HG02678 (cell line): ENCODE measurements at regions not wholly inside any gene's neighbourhood (a gene's known extent, or its start where the extent isn't known, plus 50 kb on each side); places are given as distances from the start of the nearest gene placed in this dataset.
"Not testable (repeated sequence)": the region's sequence is repeated elsewhere in the genome, so short reads cannot be mapped to it uniquely, and the experiment has no call there.

ENCODE experiments used
- ATAC-seq: cut with Tn5 transposase; IDR thresholded peaks from one replicate; pipeline ENCODE4 v1.9.1; 2021; ENCODE audit warnings: mild to moderate bottlenecking, moderate library complexity; ENCODE audit not compliant: unreplicated experiment

DNA sequence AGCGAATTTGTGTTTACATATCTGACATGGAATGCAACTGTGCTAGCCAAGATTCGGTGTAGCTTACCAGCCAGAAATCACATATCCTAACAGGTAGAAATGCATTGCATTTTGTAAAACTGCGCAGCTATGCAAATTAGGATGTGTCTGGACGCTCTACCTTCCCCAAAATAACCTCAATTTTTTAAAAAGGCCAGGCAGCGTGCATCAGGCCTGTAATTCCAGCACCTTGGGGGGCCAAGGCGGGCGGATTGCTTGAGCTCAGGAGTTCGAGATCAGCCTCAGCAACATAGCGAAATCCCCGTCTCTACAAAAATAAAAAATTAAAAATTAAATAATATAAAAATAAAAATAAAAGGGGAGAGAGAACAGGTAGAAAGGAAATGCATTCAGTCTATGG is 305.0 kb downstream of the TYW1 start:
- ATAC-seq = no peak

GRCh38 chr7:67302113-67303039 is 305.7 kb downstream of the TYW1 start:
- peak; percentile 84 for ATAC-seq

DNA sequence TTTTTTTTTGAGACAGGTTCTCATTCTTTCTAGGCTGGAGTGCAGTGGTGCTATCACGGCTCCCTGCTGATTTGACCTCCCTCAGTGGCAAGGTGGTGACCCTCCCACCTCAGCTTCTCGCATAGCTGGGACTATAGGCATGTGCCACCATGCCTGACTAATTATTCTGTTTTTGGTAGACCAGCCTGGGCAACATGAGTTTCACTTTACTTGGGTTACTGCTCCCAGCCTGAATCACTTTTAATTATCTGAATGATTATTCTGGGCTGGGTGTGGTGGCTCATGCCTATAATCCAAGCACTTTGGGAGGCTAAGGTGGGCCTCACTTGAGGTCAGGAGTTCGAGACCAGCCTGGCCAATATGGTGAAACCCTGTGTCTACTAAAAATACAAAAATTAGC is 308.2 kb downstream of the TYW1 start:
- ATAC-seq = not testable (repeated sequence)

- no peak for ATAC-seq
Measured at GRCh38 chr7:67306331-67306730, 309.7 kb downstream of the TYW1 start.

DNA sequence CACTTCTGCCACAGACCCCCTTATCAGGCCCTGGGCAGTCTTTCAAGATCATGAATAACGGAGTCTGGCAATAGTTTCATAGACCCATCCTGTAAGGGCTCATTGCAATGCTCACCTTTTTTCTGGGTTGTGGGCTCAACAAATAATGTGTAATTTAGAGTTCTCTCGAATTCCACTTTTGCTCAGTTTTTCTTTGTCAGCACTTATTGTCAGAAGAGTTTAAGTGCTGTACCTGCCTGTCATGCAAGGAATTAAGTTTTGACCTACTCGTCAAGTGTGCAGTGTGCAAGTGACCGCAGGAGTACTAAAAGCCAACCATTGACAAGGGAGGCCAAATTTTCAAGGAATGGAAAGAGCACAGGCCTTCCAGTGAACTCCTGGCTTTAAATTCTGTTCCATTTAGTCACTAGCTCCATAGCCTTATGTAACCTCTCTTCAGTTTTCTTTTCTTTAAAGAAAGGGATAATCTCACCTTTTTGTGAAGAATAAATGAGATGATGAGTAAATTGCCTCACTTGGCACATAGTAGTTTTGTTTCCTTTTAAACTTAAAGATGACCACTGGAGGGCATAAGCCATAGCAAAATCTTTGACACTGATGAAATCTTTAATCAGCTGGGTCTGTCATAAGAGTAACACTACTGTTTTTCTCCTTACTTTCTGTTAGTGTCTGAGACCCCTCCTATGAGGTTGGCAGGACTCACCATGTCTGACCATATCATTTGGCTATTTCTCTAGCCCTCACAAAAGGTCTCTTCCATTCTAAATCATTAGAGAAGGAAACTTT is 313.3 kb downstream of the TYW1 start:
- no peak for ATAC-seq

GRCh38 chr7:67311901-67312300 is 315.3 kb downstream of the TYW1 start:
- ATAC-seq = no peak

GRCh38 chr7:67313213-67313612 is 316.6 kb downstream of the TYW1 start:
- ATAC-seq = no peak

DNA sequence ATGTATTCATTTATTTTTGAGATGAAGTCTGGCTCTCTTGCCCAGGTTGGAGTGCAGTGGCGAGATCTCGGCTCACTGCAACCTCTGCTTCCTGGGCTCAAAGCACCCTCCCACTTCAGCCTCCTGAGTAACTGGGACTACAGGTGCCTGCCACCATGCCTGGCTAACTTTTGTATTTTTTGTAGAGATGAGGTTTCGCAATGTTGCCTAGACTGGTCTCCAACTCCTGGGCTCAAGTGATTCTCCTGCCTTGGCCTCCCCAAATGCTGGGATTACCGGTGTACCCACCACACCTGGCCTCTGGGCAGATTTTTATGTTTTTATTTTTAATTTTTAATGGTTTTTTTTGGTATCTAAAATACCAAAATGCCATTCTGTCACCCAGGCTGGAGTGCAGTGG is 320.3 kb downstream of the TYW1 start:
- ATAC-seq = not testable (repeated sequence)

- ATAC-seq = not testable (repeated sequence)
Measured at GRCh38 chr7:67328257-67328656, 331.6 kb downstream of the TYW1 start.

DNA sequence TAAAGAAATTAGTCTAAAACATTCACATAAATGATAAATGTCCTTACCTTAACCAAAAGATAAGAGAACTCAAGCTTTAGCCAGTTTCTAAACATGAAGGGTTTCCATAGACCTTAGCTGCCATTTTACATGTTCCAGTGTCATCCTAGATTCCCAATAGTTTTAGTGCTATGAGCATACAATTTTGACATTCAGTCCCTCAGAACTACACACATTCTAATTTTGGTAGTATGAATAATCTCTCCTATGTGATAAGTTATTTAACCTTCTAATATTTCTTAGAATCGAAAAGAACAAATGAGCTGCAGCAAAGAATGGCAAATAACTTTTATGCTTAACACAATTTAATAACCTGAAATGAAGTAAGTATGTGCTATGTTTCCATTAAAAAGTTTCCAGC is 338.5 kb downstream of the TYW1 start:
- ATAC-seq = not testable (repeated sequence)

DNA sequence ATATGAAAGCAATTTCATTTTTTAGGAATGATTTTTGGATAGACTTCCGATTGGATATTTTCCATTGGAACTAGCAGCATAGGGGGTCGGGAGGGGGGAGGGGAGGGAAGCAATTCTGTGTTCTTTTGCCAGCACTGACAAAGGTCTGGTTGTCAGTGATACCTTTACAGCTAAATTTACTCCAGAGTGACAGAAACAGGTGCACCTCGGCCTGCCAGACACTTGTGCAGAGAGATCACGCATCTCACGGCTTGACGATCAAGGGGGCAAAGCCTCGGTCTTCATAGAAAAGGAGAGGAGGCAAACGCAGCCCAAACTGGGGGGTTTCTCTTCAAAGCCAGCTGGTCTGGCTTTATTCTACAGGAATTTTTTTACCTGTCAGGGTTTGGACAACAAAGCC is 339.0 kb downstream of the TYW1 start:
- ATAC-seq = not testable (repeated sequence)

DNA sequence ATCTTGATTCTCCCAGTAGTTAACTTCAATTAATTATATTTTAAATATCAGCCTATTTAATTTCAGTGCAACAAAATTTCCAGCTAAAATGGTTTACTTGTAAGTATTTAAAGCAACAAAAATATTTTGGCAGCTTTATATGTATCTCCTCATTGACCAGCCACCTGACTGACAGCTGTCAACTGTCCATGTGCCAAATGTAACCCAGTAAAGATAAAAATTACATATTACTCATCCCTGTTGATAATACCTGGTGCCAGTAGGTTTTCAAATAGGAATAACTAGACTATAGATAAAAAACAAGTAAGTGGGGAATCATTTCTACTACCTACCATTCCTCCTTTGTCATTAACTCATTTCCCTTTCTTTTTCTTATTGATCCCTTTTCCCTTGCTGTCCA is 341.9 kb downstream of the TYW1 start:
- not testable (repeated sequence) for ATAC-seq

GRCh38 chr7:67341153-67341768 is 344.6 kb downstream of the TYW1 start:
- ATAC-seq = no peak

- no peak for ATAC-seq
Measured at GRCh38 chr7:67343114-67343513, 346.5 kb downstream of the TYW1 start.

DNA sequence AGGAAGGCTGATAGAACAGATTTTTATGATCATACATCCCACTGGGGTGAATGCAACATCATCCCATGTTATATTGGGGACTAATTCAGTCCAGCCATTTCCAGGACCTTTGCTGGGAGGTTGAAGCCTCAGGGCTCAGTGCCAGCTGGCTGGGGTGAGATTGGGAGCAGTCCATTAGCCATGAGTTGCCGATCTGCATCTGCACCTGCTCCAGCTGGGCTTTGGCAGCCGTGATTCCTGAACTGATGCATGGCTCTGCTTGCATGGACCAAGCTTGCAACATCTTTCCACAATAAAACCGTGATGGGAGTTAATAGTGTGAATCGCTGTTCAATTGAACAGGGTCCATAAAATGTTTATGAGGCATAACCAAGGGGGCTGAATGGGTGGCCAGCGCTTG is 346.9 kb downstream of the TYW1 start:
- ATAC-seq = no peak

- ATAC-seq = no peak
Measured at GRCh38 chr7:67344481-67345193, 348.0 kb downstream of the TYW1 start.

DNA sequence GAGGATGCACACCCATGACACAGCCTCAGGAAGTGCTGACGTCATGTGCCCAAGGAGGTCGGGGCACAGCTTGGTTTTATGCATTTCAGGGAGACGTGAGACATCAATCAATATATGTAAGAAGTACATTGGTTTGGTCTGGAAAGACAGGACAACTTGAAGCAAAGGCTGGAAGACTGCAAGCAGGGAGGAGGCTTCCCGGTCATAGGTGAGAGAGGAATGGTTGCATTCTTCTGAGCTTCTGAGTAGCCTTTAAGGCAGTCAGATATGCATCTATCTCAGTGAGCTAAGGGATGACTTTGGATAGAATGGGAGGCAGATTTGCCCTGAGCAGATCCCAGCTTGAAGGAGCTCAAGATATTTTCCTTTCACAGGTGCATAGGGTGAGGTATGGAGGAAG is 349.5 kb downstream of the TYW1 start:
- ATAC-seq = no peak

DNA sequence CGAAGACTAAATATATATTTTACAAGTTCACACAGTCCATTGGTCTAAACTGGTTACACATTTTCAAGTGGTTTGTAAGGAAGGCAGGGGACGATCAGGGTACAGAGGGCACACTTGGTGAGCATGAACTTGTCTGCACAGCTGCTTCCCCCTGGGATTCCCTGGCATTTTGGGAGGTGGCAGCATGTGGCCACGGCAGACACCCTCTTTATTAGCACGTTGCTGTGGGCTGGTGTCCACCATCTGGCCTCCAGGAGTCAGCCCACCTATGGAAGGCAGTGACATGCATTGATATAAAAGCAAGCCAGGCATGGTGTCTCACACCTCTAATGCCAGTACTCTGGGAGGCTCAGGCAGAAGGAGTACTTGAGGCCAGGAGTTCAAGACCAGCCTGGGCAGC is 350.2 kb downstream of the TYW1 start:
- ATAC-seq = no peak

- ATAC-seq = no peak
Measured at GRCh38 chr7:67348171-67348570, 351.5 kb downstream of the TYW1 start.

DNA sequence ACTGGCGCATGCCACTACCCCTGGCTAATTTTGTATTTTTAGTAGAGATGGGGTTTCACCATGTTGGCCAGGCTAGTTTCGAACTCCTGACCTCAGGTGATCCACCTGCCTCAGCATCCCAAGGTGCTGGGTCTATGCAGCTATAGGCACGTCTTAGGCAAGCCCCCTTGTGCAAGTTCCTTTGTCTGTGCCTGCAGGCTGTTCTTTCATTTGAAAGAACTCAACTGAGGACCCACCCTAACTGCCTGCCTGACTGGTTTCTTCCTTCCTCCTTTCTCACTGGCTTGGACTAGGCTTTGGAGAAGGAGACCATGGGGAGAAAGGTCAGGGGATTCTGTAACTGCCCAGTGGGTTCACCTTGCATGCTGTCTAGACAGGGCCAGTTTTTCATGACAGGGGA is 361.0 kb downstream of the TYW1 start:
- not testable (repeated sequence) for ATAC-seq

GRCh38 chr7:67358316-67358715 is 361.7 kb downstream of the TYW1 start:
- ATAC-seq = not testable (repeated sequence)
